MCF 10A (cell line): ENCODE measurements at regions not wholly inside any gene's neighbourhood (a gene's known extent, or its start where the extent isn't known, plus 50 kb on each side); places are given as distances from the start of the nearest gene placed in this dataset.

Source experiments
- BruUV-seq: library from RNA; stranded (reverse); fragments of 400-500 nt; replicated peaks from 2 replicates; lab custom pipeline; 2021; lab: Mats Ljungman, UMichigan
- CTCF ChIA-PET: fragments of 300-600 bp; sonication (Branson Sonifier 250); formaldehyde crosslinking; extraction: SDS; loops from one replicate; lab custom pipeline; 2021; ENCODE audit warnings: antibody characterized with exemption, inconsistent platforms; lab: Yijun Ruan, JAX
- POLR2A ChIA-PET: fragments of 300-600, 350-650 bp; sonication (Branson Sonifier 250); formaldehyde crosslinking; extraction: SDS; loops from one replicate; lab custom pipeline; 2020; ENCODE audit warnings: antibody characterized with exemption, inconsistent platforms; lab: Yijun Ruan, JAX
- DNase-seq: peaks from one replicate; pipeline ENCODE4 v3.0.0-alpha.2; 2018; ENCODE audit not compliant: unreplicated experiment
- H3K27ac Mint-ChIP-seq: one replicate; pipeline ENCODE4 v1.8.0; 2022; ENCODE audit warnings: mild to moderate bottlenecking, low read depth, mixed read lengths; ENCODE audit not compliant: unreplicated experiment
- H3K27me3 Mint-ChIP-seq: one replicate; pipeline ENCODE4 v1.8.0; 2022; ENCODE audit warnings: mixed read lengths; ENCODE audit not compliant: insufficient read depth, unreplicated experiment
- H3K36me3 Mint-ChIP-seq: one replicate; pipeline ENCODE4 v1.8.0; 2022; ENCODE audit warnings: mild to moderate bottlenecking, moderate library complexity, mixed read lengths; ENCODE audit not compliant: insufficient read depth, unreplicated experiment
- H3K4me1 Mint-ChIP-seq: one replicate; pipeline ENCODE4 v1.8.0; 2022; ENCODE audit warnings: mixed read lengths; ENCODE audit not compliant: insufficient read depth, unreplicated experiment
- H3K4me3 Mint-ChIP-seq: one replicate; pipeline ENCODE4 v1.8.0; 2022; ENCODE audit warnings: mild to moderate bottlenecking, moderate library complexity, mixed read lengths; ENCODE audit not compliant: unreplicated experiment
- H3K9me3 Mint-ChIP-seq: one replicate; pipeline ENCODE4 v1.8.0; 2022; ENCODE audit warnings: mixed read lengths; ENCODE audit not compliant: unreplicated experiment
- CTCF ChIP-seq: fragments of 200-600 bp; IDR thresholded peaks from one replicate; pipeline ENCODE4 v1.8.0; 2022; ENCODE audit warnings: antibody characterized with exemption, mild to moderate bottlenecking; ENCODE audit not compliant: unreplicated experiment
- intact Hi-C: fragments of 100-400 bp; cut with micrococcal nuclease; formaldehyde crosslinking; loops from 2 replicates; pipeline ENCODE4 v1.14.1; 2022

GRCh38 chr16:65619606-65620005, 497.7 kb upstream of the CDH11 start:
- intact Hi-C loops: no loop called here
- H3K9me3 Mint-ChIP-seq: peaks cover 40% of the 10 kb centered on the region
- no peaks in the 10 kb centered on the region for H3K27me3 Mint-ChIP-seq
- no TSS peak for BruUV-seq
- DNase-seq: no peak
- H3K4me3 Mint-ChIP-seq: no peak overlapping the region
- POLR2A ChIA-PET: no interaction called here
- H3K27ac Mint-ChIP-seq: no peak overlapping the region
- no peaks in the 10 kb centered on the region for H3K36me3 Mint-ChIP-seq
- H3K4me1 Mint-ChIP-seq: no peaks in the 10 kb centered on the region
- TF ChIP-seq CTCF: no peak
- CTCF ChIA-PET: no interaction called here

GRCh38 chr16:65618931-65619330, 497.1 kb upstream of the CDH11 start:
- CTCF ChIA-PET: no interaction called here

GRCh38 chr16:65618333-65618732, 496.5 kb upstream of the CDH11 start:
- peaks cover 31% of the 10 kb centered on the region for H3K9me3 Mint-ChIP-seq
- BruUV-seq: no TSS peak

More at GRCh38 chr16:65618931-65619330, 497.1 kb upstream of the CDH11 start:
- no peaks in the 10 kb centered on the region for H3K4me1 Mint-ChIP-seq
- no peak overlapping the region for H3K27ac Mint-ChIP-seq
- H3K9me3 Mint-ChIP-seq: peaks cover 34% of the 10 kb centered on the region
- H3K4me3 Mint-ChIP-seq: no peak overlapping the region
- BruUV-seq: no TSS peak
- TF ChIP-seq CTCF: no peak
- DNase-seq: no peak
- no peaks in the 10 kb centered on the region for H3K27me3 Mint-ChIP-seq
- POLR2A ChIA-PET: no interaction called here
- intact Hi-C loops: no loop called here
- H3K36me3 Mint-ChIP-seq: no peaks in the 10 kb centered on the region

GRCh38 chr16:65617421-65617820, 495.6 kb upstream of the CDH11 start:
- POLR2A ChIA-PET: no interaction called here
- Mint-ChIP-seq H3K4me1 (no peaks in the 10 kb centered on the region), H3K27me3 (no peaks in the 10 kb centered on the region), H3K27ac (no peak overlapping the region), H3K4me3 (no peak overlapping the region), H3K36me3 (no peaks in the 10 kb centered on the region), H3K9me3 (peaks cover 32% of the 10 kb centered on the region)
- intact Hi-C loops: no loop called here
- no TSS peak for BruUV-seq
- CTCF ChIA-PET: interaction anchor here (1.1 kb wide), 2 partner anchors 21 to 409 kb away, joined by 3 to 4 read pairs; no protein-coding TSS in a partner anchor
- TF ChIP-seq CTCF: no peak
- no peak for DNase-seq

More at GRCh38 chr16:65618333-65618732, 496.5 kb upstream of the CDH11 start:
- H3K27me3 Mint-ChIP-seq: no peaks in the 10 kb centered on the region
- no peak for TF ChIP-seq CTCF
- no peak overlapping the region for H3K4me3 Mint-ChIP-seq
- no peak for DNase-seq
- intact Hi-C loops: no loop called here
- ChIA-PET CTCF (interaction anchor here (1.1 kb wide), 2 partner anchors 20 to 408 kb away, joined by 3 to 4 read pairs; no protein-coding TSS in a partner anchor), POLR2A (no interaction called here)
- no peak overlapping the region for H3K27ac Mint-ChIP-seq
- no peaks in the 10 kb centered on the region for H3K36me3 Mint-ChIP-seq
- H3K4me1 Mint-ChIP-seq: no peaks in the 10 kb centered on the region
